ENCODE measurements at regions not wholly inside any gene's neighbourhood (a gene's known extent, or its start where the extent isn't known, plus 50 kb on each side); places are given as distances from the start of the nearest gene placed in this dataset.

GRCh38 chr5:3251784-3252183 lies 343.8 kb upstream of the IRX1 start:
- TF ChIP-seq CTCF (IDR thresholded peaks at IDR 0.05) (no peak), POLR2AphosphoS5 (IDR thresholded peaks at IDR 0.05) (no peak), EP300 (IDR thresholded peaks at IDR 0.05) (no peak)
